D721Med (cell line): ENCODE measurements at regions not wholly inside any gene's neighbourhood (a gene's known extent, or its start where the extent isn't known, plus 50 kb on each side); places are given as distances from the start of the nearest gene placed in this dataset.

ENCODE experiments used
- DNase-seq: peaks from one replicate; pipeline ENCODE4 v3.0.0; 2011; ENCODE audit warnings: low spot score; ENCODE audit not compliant: insufficient read length
- FAIRE-seq: peaks from 2 replicates; lab custom pipeline; 2011; peaks lifted over from hg19 to GRCh38; lab: Jason Lieb, UNC
- CTCF ChIP-seq: IDR thresholded peaks from 2 replicates; pipeline ENCODE4 v1.5.1; 2012; ENCODE audit warnings: mild to moderate bottlenecking, control low read depth; ENCODE audit not compliant: insufficient read depth; ENCODE audit errors: missing control alignments

- DNase-seq: no peak
- no peak for FAIRE-seq
- no peak for TF ChIP-seq CTCF
Measured at GRCh38 chr5:108521011-108521700, 139.3 kb upstream of the FBXL17 start.

- DNase-seq (no peak), FAIRE-seq (no peak)
- no peak for TF ChIP-seq CTCF
Measured at GRCh38 chr5:108516785-108517184, 134.9 kb upstream of the FBXL17 start.

- no peak for FAIRE-seq
- TF ChIP-seq CTCF: no peak
- DNase-seq: no peak
Measured at GRCh38 chr5:108515517-108516105, 133.7 kb upstream of the FBXL17 start.

GRCh38 chr5:108508979-108509378, 127.1 kb upstream of the FBXL17 start:
- DNase-seq (no peak), FAIRE-seq (no peak)
- TF ChIP-seq CTCF: no peak

- no peak for DNase-seq
- TF ChIP-seq CTCF: no peak
- FAIRE-seq: no peak
Measured at GRCh38 chr5:108507631-108508030, 125.7 kb upstream of the FBXL17 start.

GRCh38 chr5:108505608-108506007, 123.7 kb upstream of the FBXL17 start:
- DNase-seq (no peak), FAIRE-seq (no peak)
- no peak for TF ChIP-seq CTCF

GRCh38 chr5:108504974-108505373, 123.1 kb upstream of the FBXL17 start:
- no peak for TF ChIP-seq CTCF
- DNase-seq (no peak), FAIRE-seq (no peak)
